HCT116 (cell line): ENCODE measurements at regions not wholly inside any gene's neighbourhood (a gene's known extent, or its start where the extent isn't known, plus 50 kb on each side); places are given as distances from the start of the nearest gene placed in this dataset.

ENCODE experiments used
- ATAC-seq: fragments of 200-7000 bp; cut with Tn5 transposase; 2 replicates; pipeline ENCODE4 v1.9.1; 2020; ENCODE audit warnings: mild to moderate bottlenecking, moderate library complexity
- BruUV-seq: library from RNA; stranded (reverse); fragments of 400-500 nt; replicated peaks from 2 replicates; lab custom pipeline; 2021; lab: Mats Ljungman, UMichigan
- CTCF ChIA-PET: fragments of 300-600 bp; sonication (Branson Sonifier 250); formaldehyde crosslinking; loops from one replicate; lab custom pipeline; 2021; ENCODE audit warnings: antibody characterized with exemption; lab: Charles Lee
- POLR2A ChIA-PET: fragments of 300-600, 350-600 bp; sonication (Branson Sonifier 250); formaldehyde crosslinking; loops from one replicate; lab custom pipeline; 2021; ENCODE audit warnings: antibody characterized with exemption; lab: Charles Lee
- RAD21 ChIA-PET, 2 experiments: fragments of 300-600 bp; sonication (Branson Sonifier 250); formaldehyde crosslinking; loops; one replicate each; lab custom pipeline; 2023; ENCODE audit warnings: low total read pairs in 2 of 2; ENCODE audit not compliant: uncharacterized antibody in 2 of 2, unreplicated experiment in 2 of 2, low non-redundant PET in 1 of 2; lab: Charles Lee
- DNase-seq: peaks from one replicate; pipeline ENCODE4 v3.0.0-alpha.2; 2010; ENCODE audit warnings: low read depth, low spot score
- H2AFZ ChIP-seq: fragments of 200-600 bp; shearing (Covaris generic), sonication (generic); 2 replicates; pipeline ENCODE4 v1.6.1; 2017; ENCODE audit warnings: low read depth, mixed run types, mixed read lengths, antibody characterized with exemption, low read length; ENCODE audit not compliant: poor library complexity, severe bottlenecking
- H3K27ac ChIP-seq: 2 replicates; pipeline ENCODE4 v1.5.1; 2012; ENCODE audit warnings: low read depth, low read length
- H3K27me3 ChIP-seq: fragments of 200-600 bp; sonication (generic); 2 replicates; pipeline ENCODE4 v1.6.1; 2016; ENCODE audit warnings: mixed run types, low read length, mixed read lengths; ENCODE audit not compliant: insufficient read depth
- H3K36me3 ChIP-seq, 2 experiments: fragments of 200-500 bp in 1 of 2; fragments of 200-600 bp in 1 of 2; sonication (Bioruptor generic) in 1 of 2; sonication (generic) in 1 of 2; 2 replicates each; pipeline versions ENCODE4 v1.5.1 to v1.6.1; 2014 to 2016; ENCODE audit warnings: low read length in 2 of 2, inconsistent platforms in 1 of 2, mixed read lengths in 1 of 2, mixed run types in 1 of 2; ENCODE audit not compliant: insufficient read depth in 2 of 2, control insufficient read depth in 1 of 2
- H3K4me1 ChIP-seq, 2 experiments: fragments of 200-600 bp in 1 of 2; sonication (generic) in 1 of 2; 2 replicates each; pipeline versions ENCODE4 v1.5.1 to v1.6.1; 2012 to 2017; ENCODE audit warnings: low read length in 2 of 2, inconsistent platforms in 1 of 2, mild to moderate bottlenecking in 1 of 2, mixed read lengths in 1 of 2, mixed run types in 1 of 2, moderate library complexity in 1 of 2; ENCODE audit not compliant: insufficient read depth in 2 of 2, control insufficient read depth in 1 of 2
- H3K4me2 ChIP-seq: fragments of 200-600 bp; sonication (generic); 2 replicates; pipeline ENCODE4 v1.6.1; 2017; ENCODE audit warnings: mixed run types, low read length, mixed read lengths
- H3K4me3 ChIP-seq, 2 experiments: fragments of 200-600 bp in 1 of 2; sonication (generic) in 1 of 2; replicated peaks in 1 of 2; 2 replicates each; pipeline ENCODE4 v1.5.1; 2011 to 2016; ENCODE audit warnings: low read length in 2 of 2, control low read depth in 1 of 2, low read depth in 1 of 2, mild to moderate bottlenecking in 1 of 2, mixed read lengths in 1 of 2, mixed run types in 1 of 2
- H3K79me2 ChIP-seq: fragments of 200-600 bp; sonication (generic); 2 replicates; pipeline ENCODE4 v1.6.1; 2017; ENCODE audit warnings: mild to moderate bottlenecking, mixed run types, low read length, moderate library complexity, mixed read lengths; ENCODE audit not compliant: insufficient read depth
- H3K9ac ChIP-seq: fragments of 200-600 bp; sonication (generic); 2 replicates; pipeline ENCODE4 v1.6.1; 2016; ENCODE audit warnings: low read length, mixed read lengths
- H3K9me2 ChIP-seq: fragments of 200-600 bp; sonication (generic), shearing (Covaris generic); 2 replicates; pipeline ENCODE4 v1.6.1; 2017; ENCODE audit warnings: mixed run types, mild to moderate bottlenecking, moderate library complexity; ENCODE audit not compliant: insufficient read depth
- H3K9me3 ChIP-seq, 2 experiments: fragments of 200-500 bp in 1 of 2; fragments of 200-600 bp in 1 of 2; sonication (Bioruptor generic) in 1 of 2; sonication (generic) in 1 of 2; 2 replicates each; pipeline ENCODE4 v1.6.1; 2014 to 2017; ENCODE audit warnings: low read length in 2 of 2, mixed read lengths in 2 of 2, inconsistent platforms in 1 of 2, low read depth in 1 of 2, mild to moderate bottlenecking in 1 of 2, mixed run types in 1 of 2, moderate library complexity in 1 of 2; ENCODE audit not compliant: control insufficient read depth in 1 of 2, insufficient read depth in 1 of 2
- H4K20me1 ChIP-seq: fragments of 200-600 bp; sonication (generic), shearing (Covaris generic); 2 replicates; pipeline ENCODE4 v1.6.1; 2017; ENCODE audit warnings: mixed run types, mild to moderate bottlenecking, moderate library complexity; ENCODE audit not compliant: insufficient read depth
- EZH2 ChIP-seq: fragments of 200-600 bp; sonication (generic); IDR thresholded peaks from 2 replicates; pipeline ENCODE4 v1.6.1; 2017; ENCODE audit warnings: antibody characterized with exemption, mixed run types
- POLR2A ChIP-seq: IDR thresholded peaks from 2 replicates; pipeline ENCODE4 v1.7.0; 2011; ENCODE audit warnings: borderline replicate concordance; ENCODE audit not compliant: insufficient read depth, insufficient read length; ENCODE audit errors: extremely low read depth
- SRF ChIP-seq: IDR thresholded peaks from 2 replicates; pipeline ENCODE4 v1.6.1; 2012; ENCODE audit warnings: low read depth
- TCF7L2 ChIP-seq: IDR thresholded peaks from 2 replicates; pipeline ENCODE4 v1.7.0; 2011; ENCODE audit warnings: borderline replicate concordance, inconsistent platforms; ENCODE audit not compliant: insufficient read depth, insufficient read length; ENCODE audit errors: extremely low read depth
- YY1 ChIP-seq: IDR thresholded peaks from 2 replicates; pipeline ENCODE4 v1.6.1; 2011; ENCODE audit warnings: low read length, low read depth, moderate library complexity, mild to moderate bottlenecking; ENCODE audit not compliant: insufficient replicate concordance; ENCODE audit errors: extremely low read depth
- ZBTB33 ChIP-seq: IDR thresholded peaks from 2 replicates; pipeline ENCODE4 v1.6.1; 2011; ENCODE audit warnings: mild to moderate bottlenecking, low read length, moderate library complexity; ENCODE audit not compliant: insufficient replicate concordance; ENCODE audit errors: extremely low read depth
- intact Hi-C: fragments of 100-400 bp; cut with micrococcal nuclease; formaldehyde crosslinking; loops from 2 replicates; pipeline ENCODE4 v1.10.0; 2022

- no peak for TF ChIP-seq ZBTB33
- no peak for TF ChIP-seq YY1
- no peak for TF ChIP-seq SRF
- TF ChIP-seq POLR2A, result no peak
- TF ChIP-seq, all 23 proteins: peak for 0
Observed at GRCh38 chr15:95347837-95348236, 982.7 kb upstream of the NR2F2 start (continued).

DNA sequence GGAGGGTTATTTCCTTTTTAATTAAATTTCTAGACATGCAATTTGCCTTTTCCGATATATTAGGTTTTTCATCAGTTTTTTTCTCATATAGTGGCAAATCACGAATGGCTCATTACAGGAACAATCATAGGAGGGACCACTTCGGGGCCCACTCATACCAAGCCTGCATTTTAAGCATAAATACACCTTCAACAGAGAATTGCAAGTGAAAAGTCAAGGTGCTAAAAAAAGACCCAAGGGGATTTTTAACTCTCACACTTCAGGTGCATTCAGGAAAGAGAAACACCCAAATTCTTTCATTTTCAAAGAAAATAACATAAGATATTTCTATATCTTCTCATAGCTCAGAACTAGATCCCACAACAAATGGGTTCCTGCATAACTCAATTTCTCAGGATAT is 979.6 kb upstream of the NR2F2 start:
- no peaks in the 10 kb centered on the region for H3K79me2 ChIP-seq
- H3K9me3 ChIP-seq, result no peaks in the 10 kb centered on the region
- no peak overlapping the region for H3K4me2 ChIP-seq
- H3K9me2 ChIP-seq, result no peaks in the 10 kb centered on the region
- no peak overlapping the region for H3K9ac ChIP-seq
- ChIA-PET CTCF (no interaction called here), POLR2A (no interaction called here), RAD21 (no interaction called here)
- BruUV-seq, result no TSS peak
- no peaks in the 10 kb centered on the region for H3K4me1 ChIP-seq
- H3K27ac ChIP-seq, result no peak overlapping the region
- H2AFZ ChIP-seq, result no peak overlapping the region
- no peaks in the 10 kb centered on the region for H3K27me3 ChIP-seq
- H3K4me3 ChIP-seq, result no peak overlapping the region
- H3K36me3 ChIP-seq, result no peaks in the 10 kb centered on the region
- intact Hi-C loops, result no loop called here
- TF ChIP-seq TCF7L2 (no peak), EZH2 (no peak)
- ATAC-seq, result no peak
- no peaks in the 10 kb centered on the region for H4K20me1 ChIP-seq
- DNase-seq, result no peak
